Central memory CD4-positive, alpha-beta T cell (primary cell): ENCODE measurements at regions not wholly inside any gene's neighbourhood (a gene's known extent, or its start where the extent isn't known, plus 50 kb on each side); places are given as distances from the start of the nearest gene placed in this dataset.

Source experiments
- DNase-seq: peaks from one replicate; pipeline ENCODE4 v3.0.0; 2022

- no peak for DNase-seq
Observed at GRCh38 chr14:100470523-100470897, 116.7 kb downstream of the BEGAIN start.

DNA sequence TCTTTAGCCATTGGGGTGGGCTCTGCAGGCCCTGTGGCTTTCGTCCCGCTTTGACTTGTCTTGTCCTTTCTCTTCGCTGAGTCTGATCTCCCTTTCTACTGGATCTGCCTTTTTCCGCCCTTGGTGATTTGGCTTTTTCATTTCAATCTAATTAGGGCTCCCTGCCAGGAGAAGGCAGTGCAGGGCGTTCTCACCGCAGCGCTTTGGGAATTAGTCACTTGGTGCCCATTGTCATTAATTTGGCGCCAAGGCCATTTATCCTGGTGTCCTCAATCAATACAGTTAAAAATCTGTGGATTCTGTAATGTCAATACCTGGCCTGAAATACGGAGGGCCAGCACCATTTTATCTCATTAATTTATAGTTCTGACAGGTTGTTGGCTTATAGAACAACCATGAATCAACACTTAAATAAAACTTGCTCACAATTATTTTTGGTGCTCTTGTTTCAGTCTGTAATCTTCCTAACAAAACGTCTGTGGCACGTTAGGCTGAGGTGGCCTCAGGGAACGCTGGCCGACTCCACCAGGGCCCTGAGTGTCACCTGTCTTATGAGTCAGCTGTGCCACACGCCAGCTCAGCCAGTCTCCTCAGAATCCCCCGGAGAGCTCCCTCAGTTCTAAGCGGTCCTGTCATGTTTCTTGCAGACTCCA, 115.7 kb downstream of the BEGAIN start:
- no peak for DNase-seq

DNA sequence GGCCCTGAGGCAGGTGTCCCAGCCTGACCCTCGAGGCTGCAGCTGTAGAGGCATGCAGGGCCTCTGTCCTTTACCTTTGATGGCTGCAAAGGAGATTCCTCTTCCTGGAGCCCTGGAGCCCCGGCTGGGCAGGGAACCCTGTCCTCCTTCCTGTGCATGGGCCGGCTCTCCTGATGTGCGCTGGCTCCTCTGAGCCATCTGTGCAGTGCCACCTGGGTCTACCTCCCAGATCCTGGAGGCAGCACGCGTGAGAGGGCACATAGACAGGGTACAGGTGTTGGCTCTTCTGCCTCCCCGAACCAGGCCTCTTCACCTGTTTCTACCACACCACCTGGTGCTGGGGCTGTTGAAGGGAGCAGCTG, 115.1 kb downstream of the BEGAIN start:
- no peak for DNase-seq

- no peak for DNase-seq
Observed at GRCh38 chr14:100472491-100472890, 114.7 kb downstream of the BEGAIN start.

GRCh38 chr14:100473249-100473648, 114.0 kb downstream of the BEGAIN start:
- no peak for DNase-seq

DNA sequence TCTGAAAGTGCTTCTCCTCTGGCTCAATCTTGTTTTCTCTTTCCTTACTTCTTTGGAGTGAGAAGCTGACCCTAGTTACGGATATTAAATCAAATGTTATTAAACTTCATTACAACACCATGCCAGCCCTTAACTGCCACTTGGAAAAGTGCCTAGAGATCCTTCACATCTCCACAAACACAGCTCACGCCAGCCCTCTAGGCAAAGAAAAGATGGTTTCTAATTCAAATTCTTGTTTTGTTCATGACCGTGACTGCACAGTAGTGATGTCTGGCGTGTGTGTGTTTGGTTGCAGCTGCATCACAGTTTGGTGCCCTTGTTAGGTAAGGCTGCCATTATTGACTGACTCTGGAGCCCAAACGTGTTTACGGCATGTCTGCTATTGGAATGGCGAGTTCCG, 113.0 kb downstream of the BEGAIN start:
- no peak for DNase-seq

DNA sequence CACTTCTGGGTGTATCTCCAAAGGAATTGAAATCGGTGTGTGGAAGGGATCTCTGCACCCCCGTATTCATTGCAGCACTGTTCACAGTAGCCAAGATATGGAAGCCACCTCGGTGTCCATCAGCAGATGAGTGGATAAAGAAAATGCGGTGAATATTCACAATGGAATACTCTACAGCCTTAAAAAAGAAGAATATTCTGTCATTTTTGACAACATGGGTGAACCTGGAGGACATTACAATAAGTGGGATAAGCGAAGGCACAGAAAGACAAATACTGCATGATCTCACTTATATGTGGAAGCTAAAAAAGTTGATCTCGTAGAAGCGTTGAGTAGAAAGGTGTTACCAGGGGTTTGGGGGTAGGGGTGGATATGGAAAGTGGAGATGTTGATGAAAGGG, 111.9 kb downstream of the BEGAIN start:
- no peak for DNase-seq

DNA sequence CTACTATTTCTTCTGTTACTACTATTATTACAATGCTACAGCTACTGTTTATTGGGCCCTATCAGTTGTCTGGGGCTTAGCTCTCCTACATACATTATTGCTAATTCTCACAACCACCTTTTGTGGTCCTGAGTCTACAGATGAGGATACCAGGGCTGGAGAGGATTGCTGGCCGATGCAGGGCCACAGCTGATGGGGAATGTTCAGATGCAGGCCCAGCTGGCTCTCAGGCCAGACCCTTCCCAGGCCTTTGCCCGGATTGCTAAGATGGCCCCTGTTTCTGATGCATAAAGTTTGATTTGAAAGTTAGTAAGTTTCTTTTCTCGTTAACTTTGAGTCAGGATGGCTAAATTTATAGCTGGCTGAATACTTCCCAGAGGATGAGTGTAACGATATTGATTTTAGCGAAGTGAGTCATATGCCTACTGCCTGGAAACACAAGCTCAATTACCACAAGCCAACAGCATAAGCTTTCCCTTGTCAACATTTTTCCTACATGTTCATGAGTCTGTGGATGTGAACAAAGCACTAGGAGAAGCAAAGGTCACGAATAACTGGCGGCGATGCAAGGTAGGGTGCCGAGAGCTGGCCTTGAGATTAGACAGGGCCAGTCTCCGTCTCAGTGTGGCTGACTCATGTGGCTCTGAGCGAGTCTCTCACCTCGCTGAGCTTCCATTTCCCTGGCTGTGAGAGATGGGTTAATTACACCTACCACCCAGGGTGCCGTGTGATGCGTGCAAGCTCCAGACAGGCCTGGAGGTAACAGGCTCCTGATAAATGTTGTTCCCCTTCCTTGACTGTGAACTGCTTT, 111.0 kb downstream of the BEGAIN start:
- DNase-seq = no peak

DNA sequence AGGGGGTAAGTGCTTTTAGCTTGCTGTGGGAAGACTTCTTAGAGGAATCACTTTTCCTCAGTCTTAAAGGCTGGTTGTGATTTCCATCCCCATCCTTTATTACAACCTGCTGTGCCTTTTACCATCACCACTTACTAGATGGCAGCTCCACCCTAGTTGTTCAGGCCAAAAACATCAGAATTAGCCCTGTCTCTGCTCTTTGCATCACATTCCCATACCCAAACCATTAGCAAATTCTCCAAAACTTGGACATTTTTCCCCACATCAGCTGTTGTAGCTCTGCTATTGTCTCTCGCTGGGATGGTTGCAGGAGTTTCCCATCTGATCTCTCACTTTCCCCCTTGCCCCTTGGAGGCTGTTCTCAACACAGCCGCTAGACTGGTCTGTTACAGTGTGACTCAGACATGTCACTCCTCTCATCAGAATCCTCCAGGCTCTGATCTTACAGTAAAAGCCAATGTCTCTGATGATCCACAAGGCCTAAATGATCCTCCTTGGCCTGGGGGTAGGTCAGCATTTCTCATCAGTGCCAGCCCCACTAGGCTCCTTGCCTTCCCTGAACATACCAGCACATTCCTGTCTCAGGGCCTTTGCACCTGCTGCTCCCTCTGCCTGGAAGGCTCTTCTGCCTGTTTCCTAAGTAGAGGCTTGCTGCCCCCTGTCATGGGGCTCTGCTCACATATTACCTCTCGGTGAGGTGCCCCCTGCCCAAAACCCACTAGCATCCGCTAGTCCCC, 102.5 kb downstream of the BEGAIN start:
- DNase-seq = no peak

DNA sequence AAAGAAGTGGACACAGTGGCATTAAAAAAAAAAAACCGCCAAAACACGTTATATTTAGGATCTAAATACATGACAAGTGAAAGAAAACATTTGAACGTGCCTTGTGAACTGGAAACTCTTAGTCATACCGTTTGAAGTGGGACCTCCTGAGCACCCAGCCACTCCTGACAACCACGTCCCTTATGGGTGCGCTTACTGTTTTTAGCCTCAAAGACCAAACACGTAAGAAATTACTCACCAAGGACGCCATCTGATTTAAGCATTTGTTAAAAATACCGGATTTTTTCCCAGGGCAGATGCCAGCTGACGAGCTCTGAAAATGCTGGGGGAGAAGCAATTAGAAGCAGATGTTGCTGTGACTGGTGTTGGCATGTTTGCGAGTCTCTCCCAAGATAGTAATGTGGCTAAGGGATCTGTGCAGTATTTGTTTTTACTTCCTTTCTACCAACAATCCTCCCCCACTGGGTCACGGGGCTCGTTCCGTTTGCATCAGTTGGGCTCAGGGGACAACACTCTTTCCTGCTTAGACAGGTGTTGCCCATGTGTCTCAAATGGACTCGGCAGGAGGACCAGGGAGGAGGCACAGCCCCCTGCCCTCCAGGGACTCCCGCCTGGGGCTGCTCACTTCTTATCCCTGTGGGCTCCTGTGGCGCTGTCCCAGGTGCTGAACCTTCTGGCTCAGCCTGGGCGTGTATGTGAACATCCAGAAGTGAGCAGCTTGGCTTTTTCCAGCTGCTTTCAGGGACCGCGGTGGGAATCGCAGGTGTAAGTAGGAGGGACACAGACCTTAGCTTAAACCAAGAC, 101.0 kb downstream of the BEGAIN start:
- peak; percentile 24 for DNase-seq
